Keratinocyte (primary cell): ENCODE measurements at regions not wholly inside any gene's neighbourhood (a gene's known extent, or its start where the extent isn't known, plus 50 kb on each side); places are given as distances from the start of the nearest gene placed in this dataset.

Experiments
- DNase-seq: peaks from one replicate; pipeline ENCODE4 v3.0.0-alpha.2; 2011; ENCODE audit warnings: low read depth, missing footprints, low spot score
- FAIRE-seq: peaks from 2 replicates; lab custom pipeline; 2011; peaks lifted over from hg19 to GRCh38; lab: Jason Lieb, UNC
- H2AFZ ChIP-seq: 2 replicates; pipeline ENCODE4 v1.6.0; 2012; ENCODE audit warnings: low read length, control low read depth, inconsistent platforms; ENCODE audit not compliant: control insufficient read depth
- H3K27ac ChIP-seq: 2 replicates; pipeline ENCODE4 v1.5.1; 2011; ENCODE audit warnings: low read length; ENCODE audit not compliant: control insufficient read depth, insufficient read depth
- H3K27me3 ChIP-seq: 3 replicates; pipeline ENCODE4 v1.6.0; 2011; ENCODE audit warnings: low read length; ENCODE audit not compliant: control insufficient read depth, insufficient read depth; ENCODE audit errors: extremely low read depth
- H3K36me3 ChIP-seq, 2 experiments: 2 replicates in 1 of 2; 3 replicates in 1 of 2; pipeline ENCODE4 v1.5.1; 2011; ENCODE audit warnings: low read length in 2 of 2, mild to moderate bottlenecking in 1 of 2; ENCODE audit not compliant: control insufficient read depth in 2 of 2, insufficient read depth in 2 of 2; ENCODE audit errors: extremely low read depth in 1 of 2
- H3K4me1 ChIP-seq: 3 replicates; pipeline ENCODE4 v1.5.1; 2011; ENCODE audit warnings: low read length; ENCODE audit not compliant: control insufficient read depth, insufficient read depth; ENCODE audit errors: extremely low read depth
- H3K4me2 ChIP-seq: 3 replicates; pipeline ENCODE4 v1.6.0; 2011; ENCODE audit warnings: low read depth, low read length; ENCODE audit not compliant: control insufficient read depth, insufficient read depth; ENCODE audit errors: extremely low read depth
- H3K4me3 ChIP-seq, 3 experiments: fragments of 200-600 bp in 1 of 3; sonication (generic) in 1 of 3; 2 replicates in 2 of 3; 3 replicates in 1 of 3; pipeline ENCODE4 v1.5.1; 2011 to 2016; ENCODE audit warnings: low read length in 3 of 3, mild to moderate bottlenecking in 3 of 3, control low read depth in 2 of 3, inconsistent platforms in 1 of 3, low read depth in 1 of 3, mixed read lengths in 1 of 3, mixed run types in 1 of 3, moderate library complexity in 1 of 3; ENCODE audit not compliant: control insufficient read depth in 2 of 3, insufficient read depth in 2 of 3; ENCODE audit errors: extremely low read depth in 1 of 3
- H3K79me2 ChIP-seq: 2 replicates; pipeline ENCODE4 v1.6.0; 2012; ENCODE audit warnings: low read length; ENCODE audit not compliant: control insufficient read depth, insufficient read depth
- H3K9ac ChIP-seq: 3 replicates; pipeline ENCODE4 v1.6.0; 2011; ENCODE audit warnings: low read length; ENCODE audit not compliant: control insufficient read depth, insufficient read depth; ENCODE audit errors: extremely low read depth
- H3K9me1 ChIP-seq: 3 replicates; pipeline ENCODE4 v1.6.0; 2011; ENCODE audit warnings: low read length; ENCODE audit not compliant: control insufficient read depth, insufficient read depth; ENCODE audit errors: extremely low read depth
- H3K9me3 ChIP-seq: 2 replicates; pipeline ENCODE4 v1.5.1; 2012; ENCODE audit warnings: low read depth, low read length; ENCODE audit not compliant: control insufficient read depth
- H4K20me1 ChIP-seq: 3 replicates; pipeline ENCODE4 v1.6.0; 2011; ENCODE audit warnings: low read length; ENCODE audit not compliant: control insufficient read depth, insufficient read depth; ENCODE audit errors: extremely low read depth
- CTCF ChIP-seq, 3 experiments: IDR thresholded peaks in 1 of 3; conservative IDR thresholded peaks in 1 of 3; optimal IDR thresholded peaks in 1 of 3; 2 replicates in 2 of 3; 3 replicates in 1 of 3; pipeline versions ENCODE3 to v1.5.1; 2011; ENCODE audit warnings: low read length in 3 of 3, mild to moderate bottlenecking in 3 of 3, moderate library complexity in 2 of 3, control low read depth in 1 of 3, inconsistent platforms in 1 of 3; ENCODE audit not compliant: insufficient read depth in 2 of 3; ENCODE audit errors: extremely low read depth in 1 of 3
- EZH2 ChIP-seq: IDR thresholded peaks from one replicate; pipeline ENCODE4 v1.6.1; 2012; ENCODE audit warnings: inconsistent platforms, mild to moderate bottlenecking, low read length, moderate library complexity
- dilution Hi-C: fragments of 300-500 bp; cut with MboI; formaldehyde crosslinking; loops from one replicate; pipeline ENCODE4 v1.7.0; 2020; ENCODE audit warnings: low sequenced_read_pairs; ENCODE audit not compliant: extremely low pct_ligation_motif_present

- DNase-seq (no peak), FAIRE-seq (no peak)
- no peaks in the 10 kb centered on the region for H4K20me1 ChIP-seq
- H3K27me3 ChIP-seq, result no peaks in the 10 kb centered on the region
- no peaks in the 10 kb centered on the region for H3K9me1 ChIP-seq
- no peak overlapping the region for H3K4me3 ChIP-seq
- H3K9ac ChIP-seq, result no peak overlapping the region
- TF ChIP-seq EZH2 (no peak), CTCF (optimal IDR thresholded peaks at IDR 0.05 in 1 of 3, IDR thresholded peaks at IDR 0.05 in 1 of 3, conservative IDR thresholded peaks at IDR 0.05 in 1 of 3; ENCODE audit: extremely low read depth in 1 of 3, insufficient read depth in 2 of 3, low read length in 3 of 3) (no peak)
- dilution Hi-C loops, result no loop called here
- H3K4me2 ChIP-seq, result no peak overlapping the region
- H3K9me3 ChIP-seq, result no peaks in the 10 kb centered on the region
- H3K36me3 ChIP-seq, result no peaks in the 10 kb centered on the region
- H2AFZ ChIP-seq, result no peak overlapping the region
- no peaks in the 10 kb centered on the region for H3K4me1 ChIP-seq
- no peak overlapping the region for H3K27ac ChIP-seq
- no peaks in the 10 kb centered on the region for H3K79me2 ChIP-seq
Observed at GRCh38 chr5:124844371-124844920, 98.0 kb upstream of the ZNF608 start.

GRCh38 chr5:124847907-124848306 lies 101.5 kb upstream of the ZNF608 start:
- no peak overlapping the region for H3K4me2 ChIP-seq
- FAIRE-seq, result no peak
- H4K20me1 ChIP-seq, result no peaks in the 10 kb centered on the region
- H3K36me3 ChIP-seq, result no peaks in the 10 kb centered on the region
- dilution Hi-C loops, result no loop called here
- H3K4me3 ChIP-seq, result no peak overlapping the region
- no peaks in the 10 kb centered on the region for H3K9me3 ChIP-seq
- no peaks in the 10 kb centered on the region for H3K79me2 ChIP-seq
- no peak overlapping the region for H3K9ac ChIP-seq
- no peaks in the 10 kb centered on the region for H3K9me1 ChIP-seq
- no peak for TF ChIP-seq CTCF (optimal IDR thresholded peaks at IDR 0.05 in 1 of 3, IDR thresholded peaks at IDR 0.05 in 1 of 3, conservative IDR thresholded peaks at IDR 0.05 in 1 of 3; ENCODE audit: extremely low read depth in 1 of 3, insufficient read depth in 2 of 3, low read length in 3 of 3)
- no peak for TF ChIP-seq EZH2
- H3K27me3 ChIP-seq, result no peaks in the 10 kb centered on the region
- H3K27ac ChIP-seq, result no peak overlapping the region
- no peaks in the 10 kb centered on the region for H3K4me1 ChIP-seq
- no peak for DNase-seq
- no peak overlapping the region for H2AFZ ChIP-seq
